Astrocyte of the cerebellum (primary cell): ENCODE measurements at regions not wholly inside any gene's neighbourhood (a gene's known extent, or its start where the extent isn't known, plus 50 kb on each side); places are given as distances from the start of the nearest gene placed in this dataset.

Experiments used
- DNase-seq: peaks from one replicate; pipeline ENCODE4 v3.0.0-alpha.2; 2011; ENCODE audit warnings: low read depth
- H3K4me3 ChIP-seq: 2 replicates; pipeline ENCODE4 v1.5.1; 2011; ENCODE audit warnings: mild to moderate bottlenecking, low read depth, low read length, moderate library complexity
- CTCF ChIP-seq: IDR thresholded peaks from 2 replicates; pipeline ENCODE4 v1.5.1; 2012; ENCODE audit warnings: low read length, low read depth, moderate library complexity, mild to moderate bottlenecking; ENCODE audit errors: missing control alignments
- in situ Hi-C: cut with HindIII; loops from 2 replicates; pipeline ENCODE4 v1.10.0; 2017; ENCODE audit warnings: low sequenced_read_pairs

GRCh38 chr15:95298729-95299128 lies 1031.8 kb upstream of the NR2F2 start:
- in situ Hi-C loops = no loop called here
- no peak overlapping the region for H3K4me3 ChIP-seq
- DNase-seq = no peak
- TF ChIP-seq CTCF = no peak

GRCh38 chr15:95300958-95301357 lies 1029.5 kb upstream of the NR2F2 start:
- no peak overlapping the region for H3K4me3 ChIP-seq
- in situ Hi-C loops = no loop called here
- TF ChIP-seq CTCF = no peak
- no peak for DNase-seq

GRCh38 chr15:95302206-95302605 lies 1028.3 kb upstream of the NR2F2 start:
- DNase-seq = no peak
- in situ Hi-C loops = no loop called here
- no peak overlapping the region for H3K4me3 ChIP-seq
- no peak for TF ChIP-seq CTCF

GRCh38 chr15:95302809-95303208 lies 1027.7 kb upstream of the NR2F2 start:
- no peak overlapping the region for H3K4me3 ChIP-seq
- in situ Hi-C loops = no loop called here
- no peak for DNase-seq
- TF ChIP-seq CTCF = no peak

- in situ Hi-C loops = no loop called here
- no peak overlapping the region for H3K4me3 ChIP-seq
- DNase-seq = no peak
- TF ChIP-seq CTCF = no peak
Observed at GRCh38 chr15:95303713-95304112, 1026.8 kb upstream of the NR2F2 start.

- DNase-seq = no peak
- no peak for TF ChIP-seq CTCF
- in situ Hi-C loops = no loop called here
- H3K4me3 ChIP-seq = no peak overlapping the region
Observed at GRCh38 chr15:95304151-95304946, 1026.2 kb upstream of the NR2F2 start.
